ENCODE measurements at regions not wholly inside any gene's neighbourhood (a gene's known extent, or its start where the extent isn't known, plus 50 kb on each side); places are given as distances from the start of the nearest gene placed in this dataset.

DNA sequence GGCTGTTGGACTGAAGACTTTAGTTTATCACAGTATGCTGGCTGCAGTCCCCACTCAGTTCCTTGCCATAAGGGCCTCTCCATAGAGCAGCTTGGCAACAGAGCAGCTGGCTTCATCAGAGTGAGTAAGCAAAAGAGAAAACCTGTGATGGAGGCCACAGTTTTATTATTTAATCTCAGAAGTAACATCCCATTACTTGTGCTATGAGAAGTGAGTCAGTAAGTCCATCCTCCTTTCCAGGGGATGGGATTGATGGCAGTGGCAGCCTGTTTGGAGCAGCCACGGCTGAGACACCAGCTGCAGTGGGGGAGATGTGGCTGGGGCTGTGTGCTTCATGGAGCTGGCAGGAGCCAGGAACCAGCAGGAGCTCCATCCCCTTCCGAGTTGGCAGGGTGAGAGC is 138.5 kb upstream of the SRRM4 start:
- TF ChIP-seq, protein P1, sequence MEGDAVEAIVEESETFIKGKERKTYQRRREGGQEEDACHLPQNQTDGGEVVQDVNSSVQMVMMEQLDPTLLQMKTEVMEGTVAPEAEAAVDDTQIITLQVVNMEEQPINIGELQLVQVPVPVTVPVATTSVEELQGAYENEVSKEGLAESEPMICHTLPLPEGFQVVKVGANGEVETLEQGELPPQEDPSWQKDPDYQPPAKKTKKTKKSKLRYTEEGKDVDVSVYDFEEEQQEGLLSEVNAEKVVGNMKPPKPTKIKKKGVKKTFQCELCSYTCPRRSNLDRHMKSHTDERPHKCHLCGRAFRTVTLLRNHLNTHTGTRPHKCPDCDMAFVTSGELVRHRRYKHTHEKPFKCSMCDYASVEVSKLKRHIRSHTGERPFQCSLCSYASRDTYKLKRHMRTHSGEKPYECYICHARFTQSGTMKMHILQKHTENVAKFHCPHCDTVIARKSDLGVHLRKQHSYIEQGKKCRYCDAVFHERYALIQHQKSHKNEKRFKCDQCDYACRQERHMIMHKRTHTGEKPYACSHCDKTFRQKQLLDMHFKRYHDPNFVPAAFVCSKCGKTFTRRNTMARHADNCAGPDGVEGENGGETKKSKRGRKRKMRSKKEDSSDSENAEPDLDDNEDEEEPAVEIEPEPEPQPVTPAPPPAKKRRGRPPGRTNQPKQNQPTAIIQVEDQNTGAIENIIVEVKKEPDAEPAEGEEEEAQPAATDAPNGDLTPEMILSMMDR (IDR thresholded peaks at IDR 0.05; ENCODE audit: low read length) = no peak
- TF ChIP-seq EZH2 (optimal IDR thresholded peaks at IDR 0.05; ENCODE audit: low read depth, low read length) = no peak
- no peak for TF ChIP-seq EZH2phosphoT487 (IDR thresholded peaks at IDR 0.05; ENCODE audit: low read length)
